Activated CD4-positive, alpha-beta T cell treated with anti-CD3 and anti-CD28 coated beads, Interleukin-2, amount 10 ng/mL, durations not matched to agents 7 days and 5 days (primary cell): ENCODE measurements at regions not wholly inside any gene's neighbourhood (a gene's known extent, or its start where the extent isn't known, plus 50 kb on each side); places are given as distances from the start of the nearest gene placed in this dataset.
"Not testable (repeated sequence)": the region's sequence is repeated elsewhere in the genome, so short reads cannot be mapped to it uniquely, and the experiment has no call there.

Experiments
- CTCF ChIA-PET: fragments of 350-600 bp; sonication (Branson Sonifier 250); formaldehyde crosslinking; loops from one replicate; lab custom pipeline; 2021; ENCODE audit warnings: antibody characterized with exemption; lab: Charles Lee
- POLR2A ChIA-PET: fragments of 350-600 bp; sonication (Branson Sonifier 250); formaldehyde crosslinking; loops from one replicate; lab custom pipeline; 2021; ENCODE audit warnings: antibody characterized with exemption; lab: Charles Lee
- DNase-seq: peaks from one replicate; pipeline ENCODE4 v3.0.0-alpha.2; 2020
- H3K27ac Mint-ChIP-seq: one replicate; pipeline ENCODE4 v1.8.0; 2021; ENCODE audit warnings: mild to moderate bottlenecking, moderate library complexity, mixed read lengths
- H3K27me3 Mint-ChIP-seq: one replicate; pipeline ENCODE4 v1.8.0; 2021; ENCODE audit warnings: mixed read lengths
- H3K36me3 Mint-ChIP-seq: one replicate; pipeline ENCODE4 v1.8.0; 2021; ENCODE audit warnings: low read depth, mixed read lengths
- H3K4me1 Mint-ChIP-seq: one replicate; pipeline ENCODE4 v1.8.0; 2021; ENCODE audit warnings: mixed read lengths
- H3K4me3 Mint-ChIP-seq: one replicate; pipeline ENCODE4 v1.8.0; 2021; ENCODE audit warnings: mild to moderate bottlenecking, moderate library complexity, mixed read lengths
- H3K9me3 Mint-ChIP-seq: one replicate; pipeline ENCODE4 v1.8.0; 2021; ENCODE audit warnings: mixed read lengths

- H3K27me3 Mint-ChIP-seq, H3K27ac Mint-ChIP-seq, H3K4me3 Mint-ChIP-seq, POLR2A ChIA-PET, H3K36me3 Mint-ChIP-seq, DNase-seq, H3K4me1 Mint-ChIP-seq, CTCF ChIA-PET, H3K9me3 Mint-ChIP-seq: not testable (repeated sequence)
Observed at GRCh38 chr1:121117298-121117611, 66.9 kb downstream of the FAM72B start.

GRCh38 chr1:121117622-121118479 is 66.3 kb downstream of the FAM72B start:
- H3K27ac Mint-ChIP-seq, CTCF ChIA-PET: not testable (repeated sequence)

More at GRCh38 chr1:121117622-121118479, 66.3 kb downstream of the FAM72B start:
- DNase-seq, H3K27me3 Mint-ChIP-seq, H3K4me1 Mint-ChIP-seq, POLR2A ChIA-PET, H3K36me3 Mint-ChIP-seq, H3K9me3 Mint-ChIP-seq: not testable (repeated sequence)
- H3K4me3 Mint-ChIP-seq = peak overlapping the region; percentile 10
